Stimulated activated CD4-positive, alpha-beta T cell treated with anti-CD3 and anti-CD28 coated beads, Interleukin-1b, Interleukin-23, amount 100 ng/mL, for 4 hours (primary cell): ENCODE measurements at regions not wholly inside any gene's neighbourhood (a gene's known extent, or its start where the extent isn't known, plus 50 kb on each side); places are given as distances from the start of the nearest gene placed in this dataset.

ENCODE experiments used
- DNase-seq, 2 donors: peaks; one replicate each; pipeline ENCODE4 v3.0.0-alpha.2; 2020; ENCODE audit warnings: low read depth in 2 of 2

DNA sequence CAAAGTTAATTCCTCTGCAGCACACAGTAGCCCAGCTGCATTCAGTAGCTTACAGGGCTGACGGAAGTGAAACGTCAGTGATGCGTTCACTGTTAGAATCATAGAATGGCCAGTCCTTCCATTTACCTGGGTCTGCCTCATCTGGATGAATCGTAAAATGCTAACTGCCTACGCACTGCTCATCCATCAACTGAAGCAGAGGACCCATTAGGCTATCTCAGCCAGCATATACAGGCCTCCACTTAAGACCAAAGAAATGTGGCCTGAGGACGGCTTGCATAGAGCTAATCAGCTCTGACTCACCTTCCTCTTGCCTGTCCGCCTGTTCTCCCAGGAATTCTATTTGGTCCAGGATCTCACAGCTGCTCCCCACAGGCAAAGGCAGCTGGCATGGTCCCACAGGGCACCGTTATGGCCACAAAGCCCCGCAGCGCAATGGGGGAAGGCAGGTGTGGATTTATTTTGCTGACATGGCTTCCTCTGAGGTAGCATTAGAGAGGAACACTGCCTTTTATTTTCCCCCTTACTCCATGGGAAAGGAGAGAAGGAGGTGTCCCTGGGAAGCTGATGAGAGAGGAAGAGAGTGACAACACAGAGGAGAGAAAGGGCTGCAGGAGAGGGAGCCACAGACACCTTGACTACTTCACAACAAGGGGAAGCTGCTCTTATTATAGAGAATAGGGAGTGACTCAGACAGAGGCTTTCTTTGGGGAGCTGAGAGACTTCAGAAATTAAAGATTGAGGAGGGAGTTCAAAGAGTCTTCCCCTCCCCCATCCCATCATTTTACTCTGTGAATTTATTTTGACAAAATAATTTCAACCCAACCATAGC is 177.6 kb downstream of the HHIPL2 start:
- DNase-seq: no peak

- DNase-seq: no peak
Observed at GRCh38 chr1:222369148-222369547, 178.8 kb downstream of the HHIPL2 start.

GRCh38 chr1:222358100-222358499 is 189.8 kb downstream of the HHIPL2 start:
- DNase-seq: no peak

DNA sequence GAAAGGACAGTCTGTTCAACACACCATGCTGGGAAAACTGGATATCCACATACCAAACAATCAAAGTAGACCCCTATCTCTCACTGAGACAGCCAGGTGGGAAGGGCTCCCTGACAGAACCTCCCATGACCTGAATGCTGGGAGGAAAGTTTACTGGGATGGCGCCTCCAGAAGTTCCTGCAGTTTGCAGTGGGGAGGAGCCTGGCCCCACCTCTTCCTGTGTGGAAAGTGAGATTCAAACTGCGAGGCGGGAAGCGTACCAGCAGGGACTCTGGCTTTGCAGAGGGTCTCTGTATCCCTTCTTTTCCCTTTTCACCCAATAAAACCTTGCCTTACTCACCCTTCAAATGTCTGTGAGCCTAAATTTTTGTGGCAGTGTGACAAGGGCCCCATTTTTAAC is 190.7 kb downstream of the HHIPL2 start:
- no peak for DNase-seq

DNA sequence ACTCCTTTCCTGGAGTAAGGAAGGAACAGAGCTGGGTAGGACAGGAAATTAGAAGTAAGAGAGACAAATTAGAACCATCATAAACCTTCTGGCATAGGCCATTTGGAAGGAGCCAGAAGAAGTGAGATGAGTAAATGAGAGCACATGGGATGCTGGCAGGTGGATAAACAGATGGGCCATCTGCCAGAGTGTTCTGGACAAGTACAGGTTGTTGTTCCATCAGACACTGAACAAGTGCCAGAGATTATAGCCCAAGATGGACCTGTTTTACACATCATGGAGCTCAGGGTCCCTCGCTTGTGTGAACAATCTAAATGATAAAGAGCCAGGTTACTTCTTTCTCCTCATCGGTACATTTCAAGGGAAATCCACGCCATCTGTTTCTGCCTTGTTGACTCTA is 200.3 kb downstream of the HHIPL2 start:
- no peak for DNase-seq

GRCh38 chr1:222346955-222347354 is 200.9 kb downstream of the HHIPL2 start:
- DNase-seq: no peak

GRCh38 chr1:222339376-222339947 is 208.4 kb downstream of the HHIPL2 start:
- DNase-seq: no peak

DNA sequence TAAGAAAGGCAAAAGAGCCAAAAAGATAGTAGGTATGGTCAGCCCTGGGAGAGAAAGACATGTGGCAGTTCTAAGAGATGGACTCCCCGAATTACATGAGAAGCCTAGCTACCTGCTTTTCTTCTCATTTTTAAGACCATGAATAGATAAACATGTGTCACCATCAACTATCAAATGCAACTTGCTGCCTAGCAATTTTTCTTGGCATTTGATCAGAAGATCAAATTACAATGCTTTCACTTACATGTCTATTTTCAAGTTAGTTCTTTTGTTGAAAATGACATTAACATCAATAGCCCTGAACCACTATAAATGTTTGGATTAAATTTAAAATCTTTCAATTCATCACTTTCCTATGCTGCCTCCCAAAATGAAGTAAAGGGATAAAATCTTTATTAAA is 212.3 kb downstream of the HHIPL2 start:
- DNase-seq: no peak

DNA sequence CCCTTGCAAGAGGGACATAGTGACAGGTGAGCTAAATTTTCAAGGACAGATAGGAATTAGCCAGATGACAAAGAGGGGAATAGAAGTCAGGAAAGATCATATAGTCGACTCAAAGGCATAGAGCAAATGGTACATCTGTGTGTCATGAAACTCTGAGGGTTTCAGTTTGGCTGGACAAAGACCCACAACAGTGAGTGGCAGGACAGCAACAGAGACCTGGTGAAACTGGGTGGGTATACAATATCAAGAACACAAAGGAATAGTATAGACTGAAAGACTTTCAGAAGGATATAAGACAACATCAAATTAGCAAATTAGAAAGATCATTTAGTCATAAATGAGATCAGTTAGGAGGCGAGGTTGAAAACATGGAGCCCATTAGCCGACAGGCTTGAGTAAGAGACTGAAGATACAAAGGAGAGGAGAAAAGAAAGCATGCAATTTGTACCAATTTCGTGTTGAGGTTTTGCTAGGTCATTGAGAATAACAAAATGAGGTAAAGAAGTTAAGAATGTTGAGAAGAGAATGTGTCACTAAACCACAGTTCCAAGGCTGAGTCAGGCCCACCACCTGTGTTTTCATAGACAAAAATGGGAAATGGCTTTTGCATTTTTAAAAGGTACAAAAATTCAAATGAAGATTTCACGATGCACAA is 213.8 kb downstream of the HHIPL2 start:
- DNase-seq: no peak

- no peak for DNase-seq
Observed at GRCh38 chr1:222331765-222332164, 216.1 kb downstream of the HHIPL2 start.

GRCh38 chr1:222331340-222331739 is 216.6 kb downstream of the HHIPL2 start:
- no peak for DNase-seq

DNA sequence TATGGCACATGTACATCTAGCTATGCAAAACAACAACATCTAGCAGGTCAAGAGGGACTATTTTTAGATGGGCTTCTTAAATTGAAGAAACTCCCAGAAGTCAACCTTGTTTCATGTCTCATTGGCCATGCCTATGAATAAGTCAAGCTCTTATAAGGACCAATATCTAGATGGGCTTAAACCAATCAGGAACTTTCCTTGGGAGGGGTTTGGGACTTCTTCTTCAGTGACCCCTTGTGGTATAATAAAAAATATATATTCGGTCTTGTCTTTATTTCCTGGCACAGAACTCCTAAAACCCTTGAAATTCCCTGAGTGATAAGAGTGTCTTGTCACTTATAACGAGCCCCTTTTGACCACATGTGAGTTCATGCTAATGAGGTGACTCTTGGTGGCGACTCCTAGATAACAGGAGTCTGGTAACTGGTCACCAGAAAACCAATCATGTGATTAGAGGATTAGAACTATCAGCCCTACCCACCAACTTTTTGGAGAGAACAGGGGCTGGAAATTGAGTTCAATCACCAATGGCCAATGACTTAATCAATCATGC is 218.3 kb downstream of the HHIPL2 start:
- no peak for DNase-seq

DNA sequence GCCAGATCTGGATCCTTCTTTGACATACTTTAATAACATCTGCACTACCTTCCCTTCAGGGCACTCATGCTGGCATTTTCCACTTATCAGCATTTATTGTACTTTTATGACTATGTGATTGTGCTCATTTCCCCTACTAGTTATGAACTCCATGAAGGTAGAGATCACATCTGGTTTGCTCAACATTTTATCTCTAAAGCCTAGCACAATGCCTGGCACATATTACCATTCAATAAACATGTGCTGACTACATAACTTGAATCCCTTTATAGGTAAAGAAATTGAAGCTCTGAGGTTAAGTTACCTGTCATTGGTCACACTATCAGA is 221.2 kb downstream of the HHIPL2 start:
- no peak for DNase-seq

GRCh38 chr1:222326006-222326709 is 221.7 kb downstream of the HHIPL2 start:
- DNase-seq: no peak

GRCh38 chr1:222325506-222325905 is 222.4 kb downstream of the HHIPL2 start:
- DNase-seq: no peak

GRCh38 chr1:222314839-222315238 is 233.1 kb downstream of the HHIPL2 start:
- no peak for DNase-seq

- no peak for DNase-seq
Observed at GRCh38 chr1:222310836-222311235, 237.1 kb downstream of the HHIPL2 start.

DNA sequence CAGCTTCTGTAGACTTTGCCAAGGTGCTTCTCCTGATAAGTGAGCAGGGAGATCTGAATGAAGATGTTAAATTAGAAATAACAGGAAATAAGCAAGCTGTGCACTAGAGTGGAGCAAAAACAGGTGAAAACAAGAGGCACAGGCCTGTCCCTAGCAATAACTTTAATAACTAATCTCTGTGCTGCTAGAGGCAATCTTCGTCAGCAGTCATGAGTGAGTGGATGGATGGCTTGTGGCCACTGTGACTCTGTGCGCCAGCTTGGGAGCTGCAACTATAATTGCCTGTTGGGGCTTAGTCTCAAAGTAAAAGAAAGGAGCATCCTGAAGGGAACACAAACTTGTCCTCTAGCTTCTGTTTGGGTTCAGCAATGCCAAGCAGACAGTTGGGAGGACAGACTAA is 240.3 kb downstream of the HHIPL2 start:
- DNase-seq: no peak

DNA sequence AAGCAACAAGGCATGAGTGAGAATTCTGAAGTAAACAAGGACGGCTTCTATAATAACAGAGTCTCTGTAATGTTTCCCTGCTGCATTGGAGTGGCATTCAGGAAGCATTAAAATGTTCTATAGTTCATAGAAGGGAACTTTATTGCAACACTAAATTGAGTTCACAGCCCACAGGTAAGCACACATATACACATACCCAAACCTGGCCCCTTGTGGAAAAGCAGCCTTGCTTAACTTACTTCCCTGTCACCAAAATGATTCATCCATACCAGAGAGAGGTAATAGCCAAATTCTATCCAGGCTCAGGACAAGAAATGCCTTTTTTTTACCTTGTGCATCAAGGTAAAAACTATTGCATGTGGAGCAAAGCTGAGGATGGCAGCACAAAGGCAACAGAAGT is 241.4 kb downstream of the HHIPL2 start:
- DNase-seq: no peak

GRCh38 chr1:222306011-222306410 is 241.9 kb downstream of the HHIPL2 start:
- DNase-seq: no peak

DNA sequence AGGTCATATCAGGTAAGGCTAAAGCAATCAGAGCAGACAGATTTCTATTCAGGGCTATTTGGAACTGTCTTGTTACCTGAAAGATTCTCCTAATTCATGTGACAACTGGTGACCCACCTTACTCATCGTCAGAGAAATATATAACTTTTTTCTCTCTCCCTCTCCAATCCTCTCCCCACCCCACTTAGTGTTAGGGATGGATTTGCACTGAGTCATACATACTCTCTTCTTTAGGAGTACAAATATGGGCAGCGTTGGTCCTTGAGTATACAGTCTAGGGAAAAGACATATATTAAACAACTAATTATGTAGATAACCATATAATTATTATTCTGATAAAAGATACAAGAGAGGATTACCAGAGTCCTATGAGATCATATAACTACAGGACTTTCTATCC is 246.3 kb downstream of the HHIPL2 start:
- DNase-seq: no peak

DNA sequence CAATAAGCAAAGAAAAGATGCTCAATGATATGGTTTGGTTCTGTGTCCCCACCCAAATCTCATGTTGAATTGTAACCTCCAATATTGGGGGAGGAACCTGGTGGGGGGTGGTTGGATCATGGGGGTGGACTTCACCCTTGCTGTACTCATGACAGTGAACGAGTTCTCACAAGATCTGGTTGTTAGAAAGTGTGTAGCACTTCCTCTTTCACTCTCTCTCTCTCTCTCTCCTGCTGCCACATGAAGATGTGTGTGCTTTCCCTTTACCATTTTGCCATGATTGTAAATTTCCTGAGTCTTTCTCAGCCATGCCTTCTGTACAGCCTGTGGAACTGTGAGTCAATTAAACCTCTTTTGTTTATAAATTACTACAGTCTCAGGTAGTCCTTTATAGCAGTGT is 248.4 kb downstream of the HHIPL2 start:
- DNase-seq: no peak
